ENCODE measurements at regions not wholly inside any gene's neighbourhood (a gene's known extent, or its start where the extent isn't known, plus 50 kb on each side); places are given as distances from the start of the nearest gene placed in this dataset.

GRCh38 chr5:74949976-74950375 lies 83.8 kb upstream of the FAM169A start:
- H3K27ac ChIP-seq: no peak overlapping the region
- no peak for TF ChIP-seq ZFX (IDR thresholded peaks at IDR 0.05; ENCODE audit: borderline replicate concordance)
- no peak for TF ChIP-seq CTCF (IDR thresholded peaks at IDR 0.05)

GRCh38 chr5:74948031-74948546 lies 81.9 kb upstream of the FAM169A start:
- peak overlapping the region; percentile 6; the same call in 1 of the 2 replicates for H3K27ac ChIP-seq
- TF ChIP-seq ZFX (IDR thresholded peaks at IDR 0.05; ENCODE audit: borderline replicate concordance) (no peak), CTCF (IDR thresholded peaks at IDR 0.05) (no peak)

DNA sequence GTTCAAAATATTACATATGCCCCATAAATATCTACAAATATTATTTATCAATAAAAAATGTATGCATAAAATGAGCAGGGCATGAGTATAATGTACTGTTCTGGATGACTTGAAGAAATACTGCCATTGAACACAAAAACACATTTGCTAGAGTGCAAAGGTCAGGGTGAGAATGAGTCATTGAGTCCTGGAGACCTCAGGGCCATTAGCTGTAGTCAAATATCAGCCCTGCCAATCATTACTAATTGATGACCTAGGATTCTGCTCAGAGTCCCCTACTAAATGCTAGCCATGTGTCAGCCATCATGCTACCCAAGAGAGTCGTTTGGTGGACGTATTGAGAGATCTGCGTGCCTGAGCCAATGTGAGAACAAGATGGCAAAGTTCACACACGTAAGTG lies 80.3 kb upstream of the FAM169A start:
- TF ChIP-seq ZFX (IDR thresholded peaks at IDR 0.05; ENCODE audit: borderline replicate concordance): no peak
- no peak for TF ChIP-seq CTCF (IDR thresholded peaks at IDR 0.05)

GRCh38 chr5:74945561-74946165 lies 79.5 kb upstream of the FAM169A start:
- TF ChIP-seq CTCF (IDR thresholded peaks at IDR 0.05): no peak
- no peak for TF ChIP-seq ZFX (IDR thresholded peaks at IDR 0.05; ENCODE audit: borderline replicate concordance)
- no peak overlapping the region for H3K27ac ChIP-seq

More for the DNA sequence above, 80.3 kb upstream of the FAM169A start:
- H3K27ac ChIP-seq: no peak overlapping the region

DNA sequence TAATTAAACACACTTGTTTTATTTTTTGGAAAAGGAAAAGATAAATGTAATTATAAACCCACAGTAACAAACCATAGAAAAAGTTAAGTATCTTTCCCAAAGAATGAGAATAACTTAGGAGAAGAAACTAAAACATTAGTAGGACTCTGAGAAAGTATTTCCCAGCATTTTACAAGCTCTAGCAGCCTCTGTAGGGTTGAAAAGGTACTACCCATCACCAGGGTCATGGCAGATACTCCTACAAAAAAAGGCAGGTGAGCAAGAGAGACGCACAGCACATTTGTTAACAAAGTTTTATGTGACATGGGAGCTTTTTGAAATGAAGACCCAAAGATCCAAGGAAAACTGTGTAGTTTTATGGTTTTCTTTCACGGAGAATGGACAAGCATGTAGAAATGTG lies 77.7 kb upstream of the FAM169A start:
- peak; percentile 18; the same call in 1 of the 2 replicates for TF ChIP-seq CTCF (IDR thresholded peaks at IDR 0.05)
- no peak for TF ChIP-seq ZFX (IDR thresholded peaks at IDR 0.05; ENCODE audit: borderline replicate concordance)
- no peak overlapping the region for H3K27ac ChIP-seq

DNA sequence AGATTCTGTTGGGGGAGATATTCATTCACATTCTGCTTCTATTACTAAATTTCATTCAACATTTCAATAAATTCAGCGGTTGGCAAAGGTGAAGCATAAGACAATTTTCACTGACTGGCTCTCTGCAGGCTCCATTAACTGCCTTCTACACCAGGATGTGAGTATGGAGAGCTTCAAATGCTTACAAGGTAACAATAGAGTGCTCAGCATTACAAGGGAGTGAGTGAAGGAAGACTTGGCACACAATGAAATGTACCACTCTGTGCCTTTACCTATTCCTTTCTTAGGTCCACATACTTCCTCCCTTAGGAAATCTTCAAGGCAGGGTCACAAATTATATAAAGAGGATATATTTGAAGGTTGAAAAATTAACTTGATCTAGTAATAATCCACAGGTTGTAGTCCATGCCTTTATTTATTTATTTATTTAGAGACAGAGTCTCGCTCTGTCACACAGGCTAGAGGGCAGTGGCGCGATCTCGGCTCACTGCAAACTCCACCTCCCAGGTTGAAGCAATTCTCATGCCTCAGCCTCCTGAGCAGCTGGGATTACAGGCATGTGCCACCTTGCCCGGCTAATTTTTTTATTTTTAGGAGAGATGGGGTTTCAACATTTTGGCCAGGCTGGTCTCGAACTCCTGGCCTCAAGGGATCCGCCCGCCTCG lies 76.6 kb upstream of the FAM169A start:
- no peak for TF ChIP-seq ZFX (IDR thresholded peaks at IDR 0.05; ENCODE audit: borderline replicate concordance)
- TF ChIP-seq CTCF (IDR thresholded peaks at IDR 0.05): no peak
- H3K27ac ChIP-seq: no peak overlapping the region

DNA sequence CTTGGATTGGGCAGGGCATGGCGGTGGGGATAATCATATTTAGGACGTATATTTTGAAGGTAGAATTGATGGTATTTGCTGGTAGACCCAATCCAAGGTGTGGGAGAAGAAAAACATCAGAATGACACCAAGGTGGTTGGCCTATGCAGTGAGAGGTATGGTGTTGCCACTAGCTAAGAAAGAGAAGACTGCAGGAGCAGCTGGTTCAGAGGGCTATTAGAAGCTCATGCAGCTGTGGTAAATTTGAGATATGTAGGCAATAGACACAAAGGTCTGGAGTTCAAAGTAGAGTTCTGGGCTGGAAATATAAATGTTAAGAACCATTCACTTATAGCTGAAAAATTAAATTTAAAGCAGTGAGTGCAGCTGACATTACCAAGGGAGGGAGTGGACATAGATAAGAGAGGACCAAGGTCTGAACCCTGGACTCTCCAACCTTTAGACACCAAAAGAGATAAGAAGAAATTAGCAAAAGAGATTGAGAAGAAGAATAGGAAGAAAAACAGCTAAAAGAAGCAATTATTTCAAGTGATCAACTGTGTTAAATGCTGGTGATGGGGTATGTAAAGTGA lies 74.7 kb upstream of the FAM169A start:
- no peak for TF ChIP-seq ZFX (IDR thresholded peaks at IDR 0.05; ENCODE audit: borderline replicate concordance)
- TF ChIP-seq CTCF (IDR thresholded peaks at IDR 0.05): no peak

More for the DNA sequence above, 74.7 kb upstream of the FAM169A start:
- no peak overlapping the region for H3K27ac ChIP-seq
